ENCODE measurements at regions not wholly inside any gene's neighbourhood (a gene's known extent, or its start where the extent isn't known, plus 50 kb on each side); places are given as distances from the start of the nearest gene placed in this dataset.

DNA sequence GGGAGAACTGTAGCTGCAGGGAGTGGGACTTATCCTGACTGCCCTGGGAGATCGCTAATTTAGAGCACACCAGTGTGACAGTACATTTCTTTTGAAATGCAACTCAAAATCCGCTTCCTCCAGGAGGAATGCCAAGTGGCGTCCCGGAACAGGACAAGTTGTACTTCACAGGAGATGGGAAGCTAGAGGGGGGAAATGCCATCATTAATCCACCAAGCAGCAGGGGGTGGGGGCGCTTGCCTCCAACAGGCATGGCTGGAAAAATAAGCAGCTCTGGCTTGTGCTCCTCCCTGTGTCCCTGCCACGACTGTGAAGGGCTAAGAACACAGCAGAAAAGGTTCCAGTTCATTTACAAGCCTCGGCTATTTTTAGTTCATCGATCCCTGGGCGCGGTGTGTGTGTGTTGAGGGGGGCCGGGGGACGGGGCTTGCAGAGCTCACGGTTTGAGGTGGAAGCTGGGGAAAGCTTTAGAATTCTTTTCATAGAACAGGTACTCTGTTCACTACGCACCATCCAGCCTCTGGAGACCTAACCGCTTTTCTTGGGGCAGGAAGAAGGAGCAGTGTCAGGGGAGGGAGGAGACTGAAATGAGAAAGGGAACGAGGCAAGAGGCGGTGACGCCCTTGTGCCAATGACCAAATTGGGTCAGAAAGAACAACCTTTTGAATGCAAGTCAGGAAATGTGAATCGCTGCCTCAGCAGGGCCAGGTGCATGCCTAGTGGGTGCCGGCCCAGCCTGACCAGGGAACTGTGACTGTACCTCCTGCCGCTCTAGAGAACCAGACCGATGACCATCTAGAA lies 51.8 kb upstream of the DGKG start:
- H3K9ac ChIP-seq (replicated peaks; ENCODE audit: extremely low read depth, insufficient read depth, low read length), result no peak overlapping the region
- H4K20me1 ChIP-seq (replicated peaks; ENCODE audit: control insufficient read depth, extremely low read depth, insufficient read depth, low read length), result no peaks in the 10 kb centered on the region
- dilution Hi-C loops (cut with MboI; ENCODE audit: extremely low pct_ligation_motif_present, low sequenced_read_pairs) (no loop called here), intact Hi-C loops (cut with micrococcal nuclease) (no loop called here)
- H3K36me3 ChIP-seq (ENCODE audit: control insufficient read depth in 2 of 2, extremely low read depth in 1 of 2, insufficient read depth in 2 of 2, low read length in 2 of 2), result no peaks in the 10 kb centered on the region
- no peak overlapping the region for H3K4me2 ChIP-seq (ENCODE audit: insufficient read depth, low read length)
- no peaks in the 10 kb centered on the region for H3K9me1 ChIP-seq (replicated peaks; ENCODE audit: control insufficient read depth, extremely low read depth, insufficient read depth, low read length)
- no peaks in the 10 kb centered on the region for H3K79me2 ChIP-seq (ENCODE audit: control insufficient read depth, insufficient read depth, low read length)
- CTCF ChIA-PET, result no interaction called here
- POLR2A ChIA-PET, result no interaction called here
- H3K9me3 ChIP-seq (replicated peaks; ENCODE audit: control insufficient read depth, insufficient read depth, low read length), result no peaks in the 10 kb centered on the region
- DNase-seq (ENCODE audit: low read depth, low spot score), result no peak
- no peaks in the 10 kb centered on the region for H3K4me1 ChIP-seq (ENCODE audit: control insufficient read depth, extremely low read depth, insufficient read depth, low read length)
- H3K27ac ChIP-seq (ENCODE audit: insufficient read depth, low read depth, low read length), result no peak overlapping the region
- no peak overlapping the region for H2AFZ ChIP-seq (ENCODE audit: low read depth, low read length)
- FAIRE-seq, result no peak
- no peak overlapping the region for H3K4me3 ChIP-seq (replicated peaks in 1 of 3; ENCODE audit: insufficient read depth in 1 of 3, low read depth in 1 of 3, low read length in 3 of 3)
- no TSS peak for BruUV-seq (replicated peaks)
- H3K27me3 ChIP-seq (ENCODE audit: control insufficient read depth in 2 of 2, insufficient read depth in 2 of 2, low read length in 2 of 2), result no peaks in the 10 kb centered on the region
- TF ChIP-seq POLR2A (IDR thresholded peaks at IDR 0.05; ENCODE audit: low read depth, low read length) (no peak), EZH2 (IDR thresholded peaks at IDR 0.05; ENCODE audit: borderline replicate concordance, low read depth, low read length, severe bottlenecking) (no peak), MYC (IDR thresholded peaks at IDR 0.05; ENCODE audit: low read depth, low read length) (no peak), GATA2 (IDR thresholded peaks at IDR 0.05; ENCODE audit: insufficient read depth, insufficient read length, low read depth, low read length) (no peak), FOS (IDR thresholded peaks at IDR 0.05; ENCODE audit: borderline replicate concordance, insufficient read depth, low read length) (no peak), POLR2AphosphoS5 (IDR thresholded peaks at IDR 0.05; ENCODE audit: insufficient read depth, low read depth, low read length) (no peak)
- TF ChIP-seq, protein P1, sequence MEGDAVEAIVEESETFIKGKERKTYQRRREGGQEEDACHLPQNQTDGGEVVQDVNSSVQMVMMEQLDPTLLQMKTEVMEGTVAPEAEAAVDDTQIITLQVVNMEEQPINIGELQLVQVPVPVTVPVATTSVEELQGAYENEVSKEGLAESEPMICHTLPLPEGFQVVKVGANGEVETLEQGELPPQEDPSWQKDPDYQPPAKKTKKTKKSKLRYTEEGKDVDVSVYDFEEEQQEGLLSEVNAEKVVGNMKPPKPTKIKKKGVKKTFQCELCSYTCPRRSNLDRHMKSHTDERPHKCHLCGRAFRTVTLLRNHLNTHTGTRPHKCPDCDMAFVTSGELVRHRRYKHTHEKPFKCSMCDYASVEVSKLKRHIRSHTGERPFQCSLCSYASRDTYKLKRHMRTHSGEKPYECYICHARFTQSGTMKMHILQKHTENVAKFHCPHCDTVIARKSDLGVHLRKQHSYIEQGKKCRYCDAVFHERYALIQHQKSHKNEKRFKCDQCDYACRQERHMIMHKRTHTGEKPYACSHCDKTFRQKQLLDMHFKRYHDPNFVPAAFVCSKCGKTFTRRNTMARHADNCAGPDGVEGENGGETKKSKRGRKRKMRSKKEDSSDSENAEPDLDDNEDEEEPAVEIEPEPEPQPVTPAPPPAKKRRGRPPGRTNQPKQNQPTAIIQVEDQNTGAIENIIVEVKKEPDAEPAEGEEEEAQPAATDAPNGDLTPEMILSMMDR (IDR thresholded peaks at IDR 0.05; ENCODE audit: extremely low read depth in 1 of 2, insufficient read depth in 1 of 2, low read depth in 1 of 2, low read length in 2 of 2), result no peak
- TF ChIP-seq, protein P2, sequence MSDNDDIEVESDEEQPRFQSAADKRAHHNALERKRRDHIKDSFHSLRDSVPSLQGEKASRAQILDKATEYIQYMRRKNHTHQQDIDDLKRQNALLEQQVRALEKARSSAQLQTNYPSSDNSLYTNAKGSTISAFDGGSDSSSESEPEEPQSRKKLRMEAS (IDR thresholded peaks at IDR 0.05; ENCODE audit: insufficient read depth, insufficient read length), result no peak
